Heart left ventricle (tissue), 16 donors: ENCODE measurements at regions not wholly inside any gene's neighbourhood (a gene's known extent, or its start where the extent isn't known, plus 50 kb on each side); places are given as distances from the start of the nearest gene placed in this dataset.
"Not testable (repeated sequence)": the region's sequence is repeated elsewhere in the genome, so short reads cannot be mapped to it uniquely, and the experiment has no call there.

Experiments used
- ATAC-seq, 4 donors: fragments of 200-7000 bp; cut with Tn5 transposase; one replicate each; pipeline ENCODE4 v1.9.1; 2020 to 2022; ENCODE audit warnings: moderate library complexity in 4 of 4, mild to moderate bottlenecking in 3 of 4, moderate number of reproducible peaks in 1 of 4
- DNase-seq, 5 donors: peaks; one replicate each; pipeline ENCODE4 v3.0.0-alpha.2; 2020
- H3K27ac ChIP-seq, 12 donors: fragments of 200-600 bp; sonication (generic) in 4 of 12; one replicate each; pipeline versions ENCODE4 v1.5.0 to v1.8.0; 2016 to 2022; ENCODE audit warnings: mild to moderate bottlenecking in 2 of 12
- H3K27me3 ChIP-seq, 9 donors: fragments of 200-600 bp; sonication (generic) in 2 of 9; one replicate each; pipeline versions ENCODE4 v1.5.1 to v1.8.0; 2016 to 2022; ENCODE audit warnings: mild to moderate bottlenecking in 3 of 9
- H3K36me3 ChIP-seq, 9 donors: fragments of 200-600 bp; sonication (generic) in 2 of 9; one replicate each; pipeline versions ENCODE4 v1.5.0 to v1.8.0; 2018 to 2022; ENCODE audit warnings: mild to moderate bottlenecking in 2 of 9
- H3K4me1 ChIP-seq, 12 donors: fragments of 200-600 bp; sonication (generic) in 4 of 12; one replicate each; pipeline versions ENCODE4 v1.5.0 to v1.8.0; 2016 to 2022; ENCODE audit warnings: mild to moderate bottlenecking in 3 of 12
- H3K4me3 ChIP-seq, 12 donors: fragments of 200-600 bp; sonication (generic) in 4 of 12; one replicate each; pipeline versions ENCODE4 v1.5.0 to v1.8.0; 2017 to 2022; ENCODE audit warnings: mild to moderate bottlenecking in 9 of 12, moderate library complexity in 4 of 12
- H3K9me3 ChIP-seq, 12 donors: fragments of 200-600 bp; sonication (generic) in 4 of 12; one replicate each; pipeline versions ENCODE4 v1.5.0 to v1.8.0; 2016 to 2022; ENCODE audit warnings: mild to moderate bottlenecking in 1 of 12
- POLR2A ChIP-seq, 2 donors: fragments of 450-650 bp; IDR thresholded peaks; one replicate each; pipeline ENCODE4 v1.6.1; 2017; ENCODE audit warnings: antibody characterized with exemption in 2 of 2, mild to moderate bottlenecking in 2 of 2, moderate library complexity in 2 of 2
- WGBS, 4 donors: extraction: QIAGEN DNeasy Blood & Tissue Kit in 2 of 4; methylation state at CpG; one replicate each; pipeline versions ENCODE4 v1.1.5 to v1.1.7; 2013 to 2018; 5-methylcytosine and 5-hydroxymethylcytosine counted together
- intact Hi-C, 10 donors: fragments of 100-400 bp; cut with DNase I; formaldehyde crosslinking; loops; one replicate each; pipeline versions ENCODE4 v1.11.1 to v1.14.2; 2022
- TF ChIP-seq, protein P1 (sequence below), 12 donors: fragments of 200-600 bp; sonication (generic) in 4 of 12; IDR thresholded peaks; one replicate each; pipeline versions ENCODE4 v1.5.0 to v1.8.0; 2018 to 2022; ENCODE audit warnings: antibody characterized with exemption in 12 of 12, mild to moderate bottlenecking in 5 of 12
- donor health status: ischemic (EF 13 %, LVEDD 7.1; RV severe dilation, severe dysfunction).
- donor health status: healthy with polysubstance abuse.
- donor health status: DM: no; HTN: yes; CAD: no.
- donor health status: DM: no; HTN: no; CAD: no.
- donor health status: ischemic (EF 25% LVEDD 6.9; RV normal size, moderate dysfunction).
- donor health status: ischemic (EF 25% LVEDD 5.7; RV mildly dilated, moderate dysfunction).
- donor health status: healthy.
- donor health status: DM: yes; HTN: yes; CAD: no.
- donor health status: ischemic (EF 35%, LVEDD 5.7; RV mildly dilated, moderate dysfunction).
- donor health status: nonischemic (EF 11% LVEDD 7.7; RV severe dilation, severe dysfunction).
- donor health status: DM: yes; HTN: yes; CAD: no.
- donor health status: PGD.
- donor health status: ischemic (EF 29% LVEDD 5.4; RV normal size, mild dysfunction).
- donor health status: nonischemic (EF 23%, LVEDD 6.1; RV moderate dilation, normal function).

DNA sequence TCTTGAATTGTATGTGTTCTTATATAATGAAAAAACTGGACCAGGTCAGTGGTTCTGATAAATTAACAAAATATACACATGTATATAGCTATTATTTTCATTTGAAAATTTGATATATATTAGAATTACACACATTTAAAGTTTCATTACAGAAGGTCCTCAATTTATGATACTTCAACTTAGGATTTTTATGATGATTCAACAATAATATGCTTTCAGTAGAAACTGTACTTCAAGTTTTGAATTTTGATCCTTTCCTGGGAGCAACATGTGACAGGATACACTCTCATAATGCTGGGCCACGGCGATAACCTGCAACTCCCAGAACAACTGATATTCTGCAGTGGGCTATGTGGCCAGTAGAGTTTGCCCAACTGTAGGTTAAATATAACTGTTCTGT, 344.7 kb downstream of the TAF11L14 start:
- Histone ChIP-seq H3K36me3 (no peaks in the 10 kb centered on the region), H3K9me3 (no peaks in the 10 kb centered on the region), H3K4me3 (no peak overlapping the region), H3K27ac (no peak overlapping the region), H3K27me3 (no peaks in the 10 kb centered on the region), H3K4me1 (no peaks in the 10 kb centered on the region)
- no peak for DNase-seq
- no peak for TF ChIP-seq POLR2A (IDR thresholded peaks at IDR 0.05)
- TF ChIP-seq, protein P1, sequence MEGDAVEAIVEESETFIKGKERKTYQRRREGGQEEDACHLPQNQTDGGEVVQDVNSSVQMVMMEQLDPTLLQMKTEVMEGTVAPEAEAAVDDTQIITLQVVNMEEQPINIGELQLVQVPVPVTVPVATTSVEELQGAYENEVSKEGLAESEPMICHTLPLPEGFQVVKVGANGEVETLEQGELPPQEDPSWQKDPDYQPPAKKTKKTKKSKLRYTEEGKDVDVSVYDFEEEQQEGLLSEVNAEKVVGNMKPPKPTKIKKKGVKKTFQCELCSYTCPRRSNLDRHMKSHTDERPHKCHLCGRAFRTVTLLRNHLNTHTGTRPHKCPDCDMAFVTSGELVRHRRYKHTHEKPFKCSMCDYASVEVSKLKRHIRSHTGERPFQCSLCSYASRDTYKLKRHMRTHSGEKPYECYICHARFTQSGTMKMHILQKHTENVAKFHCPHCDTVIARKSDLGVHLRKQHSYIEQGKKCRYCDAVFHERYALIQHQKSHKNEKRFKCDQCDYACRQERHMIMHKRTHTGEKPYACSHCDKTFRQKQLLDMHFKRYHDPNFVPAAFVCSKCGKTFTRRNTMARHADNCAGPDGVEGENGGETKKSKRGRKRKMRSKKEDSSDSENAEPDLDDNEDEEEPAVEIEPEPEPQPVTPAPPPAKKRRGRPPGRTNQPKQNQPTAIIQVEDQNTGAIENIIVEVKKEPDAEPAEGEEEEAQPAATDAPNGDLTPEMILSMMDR (IDR thresholded peaks at IDR 0.05): no peak
- ATAC-seq: no peak
- WGBS, 4 donors: 80 to 88% (median 83%) methylated on average over 2 of the region's 2 CpGs
- intact Hi-C loops: no loop called here

GRCh38 chr5:17982626-17983025, 348.4 kb downstream of the TAF11L14 start:
- ATAC-seq: not testable (repeated sequence)

DNA sequence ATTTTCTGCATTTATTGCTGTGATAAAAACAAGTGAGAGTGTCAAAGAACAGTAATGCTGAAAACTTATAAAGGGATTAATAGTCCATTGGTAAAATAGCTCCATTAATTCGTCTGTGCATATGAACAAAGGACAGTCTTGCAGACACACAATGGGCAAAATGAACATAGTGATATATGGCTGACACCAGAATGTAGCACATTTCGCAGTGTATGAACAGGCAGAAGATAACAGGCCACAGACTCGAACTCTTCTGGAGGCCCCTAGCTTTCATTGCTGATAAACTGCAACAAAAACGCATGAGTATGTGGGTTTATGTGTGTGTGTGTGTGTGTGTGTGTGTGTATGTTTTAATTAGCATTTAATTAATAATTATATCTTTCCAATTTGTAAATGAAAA, 354.8 kb downstream of the TAF11L14 start:
- intact Hi-C loops: no loop called here

More at GRCh38 chr5:17982626-17983025, 348.4 kb downstream of the TAF11L14 start:
- H3K4me1 ChIP-seq, intact Hi-C loops, H3K27me3 ChIP-seq, H3K4me3 ChIP-seq, H3K9me3 ChIP-seq, DNase-seq, H3K27ac ChIP-seq, H3K36me3 ChIP-seq: not testable (repeated sequence)
- 84 to 92% (median 87%) methylated on average over 3 of the region's 3 CpGs for WGBS, 4 donors

GRCh38 chr5:17989567-17990563, 355.6 kb downstream of the TAF11L14 start:
- no peak overlapping the region for H3K27ac ChIP-seq
- H3K27me3 ChIP-seq: no peaks in the 10 kb centered on the region
- H3K4me1 ChIP-seq: no peaks in the 10 kb centered on the region
- DNase-seq: no peak
- 45 to 54% (median 47%) methylated on average over 6 of the region's 6 CpGs for WGBS, 4 donors
- intact Hi-C loops: no loop called here
- no peak for ATAC-seq
- no peaks in the 10 kb centered on the region for H3K36me3 ChIP-seq
- H3K4me3 ChIP-seq: no peak overlapping the region
- TF ChIP-seq, protein P1 (IDR thresholded peaks at IDR 0.05): no peak
- no peak for TF ChIP-seq POLR2A (IDR thresholded peaks at IDR 0.05)
- no peaks in the 10 kb centered on the region for H3K9me3 ChIP-seq

More for the DNA sequence above, 354.8 kb downstream of the TAF11L14 start:
- no peak for ATAC-seq
- Histone ChIP-seq H3K36me3 (no peaks in the 10 kb centered on the region), H3K27ac (no peak overlapping the region), H3K9me3 (no peaks in the 10 kb centered on the region), H3K4me1 (no peaks in the 10 kb centered on the region), H3K4me3 (no peak overlapping the region), H3K27me3 (no peaks in the 10 kb centered on the region)
- no peak for DNase-seq
- no peak for TF ChIP-seq POLR2A (IDR thresholded peaks at IDR 0.05)
- TF ChIP-seq, protein P1 (IDR thresholded peaks at IDR 0.05): no peak
- 30 to 51% (median 45%) methylated on average over 4 of the region's 4 CpGs for WGBS, 4 donors
